RWPE2 (cell line): ENCODE measurements at regions not wholly inside any gene's neighbourhood (a gene's known extent, or its start where the extent isn't known, plus 50 kb on each side); places are given as distances from the start of the nearest gene placed in this dataset.
"Not testable (repeated sequence)": the region's sequence is repeated elsewhere in the genome, so short reads cannot be mapped to it uniquely, and the experiment has no call there.

Source experiments
- ATAC-seq: fragments of 200-7000 bp; cut with Tn5 transposase; 3 replicates; pipeline ENCODE4 v1.9.1; 2021; ENCODE audit warnings: low read depth
- DNase-seq: peaks from one replicate; pipeline ENCODE4 v3.0.0-alpha.2; 2020; ENCODE audit warnings: low spot score
- H3K27ac ChIP-seq: fragments of 450-650 bp; 2 replicates; pipeline ENCODE4 v1.5.1; 2017; ENCODE audit warnings: mild to moderate bottlenecking; ENCODE audit not compliant: poor library complexity, severe bottlenecking
- H3K27me3 ChIP-seq: fragments of 250-450 bp; sonication (Bioruptor Pico); 2 replicates; pipeline ENCODE4 v1.5.1; 2021; ENCODE audit warnings: mild to moderate bottlenecking, moderate library complexity; ENCODE audit not compliant: insufficient read depth, poor library complexity, severe bottlenecking
- H3K36me3 ChIP-seq: fragments of 250-450 bp; sonication (Bioruptor Pico); 2 replicates; pipeline ENCODE4 v1.5.1; 2020; ENCODE audit warnings: low read depth, mild to moderate bottlenecking, moderate library complexity
- H3K4me1 ChIP-seq: fragments of 250-450 bp; sonication (Bioruptor Pico); 2 replicates; pipeline ENCODE4 v1.5.1; 2021; ENCODE audit warnings: mild to moderate bottlenecking, moderate library complexity; ENCODE audit not compliant: insufficient read depth, poor library complexity, severe bottlenecking
- H3K4me3 ChIP-seq: fragments of 250-450 bp; sonication (Bioruptor Pico); 2 replicates; pipeline ENCODE4 v1.5.1; 2021; ENCODE audit warnings: mild to moderate bottlenecking, moderate library complexity; ENCODE audit not compliant: severe bottlenecking
- H3K9me3 ChIP-seq: fragments of 250-450 bp; sonication (Bioruptor Pico); 2 replicates; pipeline ENCODE4 v1.5.1; 2021; ENCODE audit warnings: mild to moderate bottlenecking, moderate library complexity; ENCODE audit not compliant: severe bottlenecking
- TF ChIP-seq, protein P1 (sequence below): fragments of 450-650 bp; IDR thresholded peaks from one replicate; pipeline ENCODE4 v1.5.1; 2017; ENCODE audit warnings: mild to moderate bottlenecking, moderate library complexity; ENCODE audit not compliant: poor library complexity, severe bottlenecking

DNA sequence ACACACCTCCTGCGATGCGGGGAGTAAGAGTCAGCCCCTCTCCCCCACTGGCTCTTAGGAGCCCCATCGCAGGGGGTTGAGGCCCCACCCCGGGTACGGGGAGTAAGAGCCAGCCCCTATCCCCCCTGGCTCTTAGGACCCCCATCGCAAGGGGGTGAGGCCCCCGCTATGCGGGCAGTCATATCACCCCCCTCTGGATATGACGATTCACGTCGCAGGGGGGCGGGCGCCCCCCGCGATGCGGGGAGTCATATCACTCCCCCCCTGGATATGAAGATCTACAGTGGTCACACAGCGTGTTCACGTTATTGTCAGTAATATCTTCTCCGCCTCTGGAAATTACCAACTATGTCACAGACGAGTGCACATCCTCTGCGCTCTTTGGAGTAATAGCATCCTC, 61.1 kb downstream of the DEFB131A start:
- DNase-seq, H3K27ac ChIP-seq, H3K36me3 ChIP-seq, ATAC-seq, H3K27me3 ChIP-seq, H3K4me3 ChIP-seq, H3K9me3 ChIP-seq, H3K4me1 ChIP-seq: not testable (repeated sequence)

DNA sequence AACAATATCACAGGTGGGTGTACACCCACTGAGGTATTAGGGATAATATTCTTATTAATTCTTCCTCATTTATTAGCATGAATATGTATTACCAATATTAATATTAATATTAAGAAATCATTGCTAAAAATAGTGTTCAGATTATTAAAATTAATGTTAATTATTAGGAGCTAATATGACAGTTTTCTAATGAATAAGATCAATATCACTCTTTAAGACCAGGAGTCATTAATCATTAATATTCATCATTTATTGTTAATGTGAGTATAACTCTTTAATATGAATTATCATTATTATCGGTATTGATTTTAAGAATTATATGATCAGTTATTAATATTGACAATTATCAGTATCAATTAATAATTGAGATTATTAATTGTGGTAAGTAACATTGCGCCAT, 62.5 kb downstream of the DEFB131A start:
- not testable (repeated sequence) for H3K4me3 ChIP-seq, DNase-seq, H3K27me3 ChIP-seq, H3K9me3 ChIP-seq, H3K36me3 ChIP-seq, H3K4me1 ChIP-seq, H3K27ac ChIP-seq, ATAC-seq

DNA sequence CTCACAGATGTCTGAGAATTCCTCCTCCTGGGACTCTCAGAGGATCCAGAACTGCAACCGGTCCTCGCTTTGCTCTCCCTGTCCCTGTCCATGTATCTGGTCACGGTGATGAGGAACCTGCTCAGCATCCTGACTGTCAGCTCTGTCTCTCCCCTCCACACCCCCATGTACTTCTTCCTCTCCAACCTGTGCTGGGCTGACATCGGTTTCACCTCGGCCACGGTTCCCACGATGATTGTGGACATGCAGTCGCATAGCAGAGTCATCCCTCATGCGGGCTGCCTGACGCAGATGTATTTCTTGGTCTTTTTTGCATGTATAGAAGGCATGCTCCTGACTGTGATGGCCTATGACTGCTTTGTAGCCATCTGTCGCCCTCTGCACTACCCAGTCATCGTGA, 68.7 kb downstream of the DEFB131A start:
- DNase-seq, H3K9me3 ChIP-seq, H3K36me3 ChIP-seq, H3K27me3 ChIP-seq, ATAC-seq, H3K4me1 ChIP-seq, H3K27ac ChIP-seq, H3K4me3 ChIP-seq: not testable (repeated sequence)

DNA sequence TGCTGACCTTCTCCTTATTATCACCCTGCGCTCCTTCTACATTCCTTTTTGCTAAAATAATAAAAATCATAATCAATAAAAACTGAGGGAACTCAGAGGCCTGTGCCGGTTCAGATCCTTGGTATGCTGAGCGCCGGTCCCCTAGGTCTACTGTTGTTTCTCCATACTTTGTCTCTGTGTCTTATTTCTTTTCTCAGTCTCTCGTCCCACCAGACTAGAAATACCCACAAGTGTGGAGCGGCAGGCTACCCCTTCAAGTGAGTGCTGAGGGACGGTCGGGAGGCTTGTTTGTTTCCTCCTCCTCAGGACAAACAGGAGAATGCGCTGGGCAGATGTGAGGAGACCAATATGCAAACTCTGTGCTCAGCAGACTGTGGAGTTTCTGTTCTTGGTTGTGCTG, 75.4 kb downstream of the DEFB131A start:
- not testable (repeated sequence) for H3K27me3 ChIP-seq, ATAC-seq, H3K27ac ChIP-seq, H3K9me3 ChIP-seq, H3K36me3 ChIP-seq, H3K4me3 ChIP-seq, DNase-seq, H3K4me1 ChIP-seq

DNA sequence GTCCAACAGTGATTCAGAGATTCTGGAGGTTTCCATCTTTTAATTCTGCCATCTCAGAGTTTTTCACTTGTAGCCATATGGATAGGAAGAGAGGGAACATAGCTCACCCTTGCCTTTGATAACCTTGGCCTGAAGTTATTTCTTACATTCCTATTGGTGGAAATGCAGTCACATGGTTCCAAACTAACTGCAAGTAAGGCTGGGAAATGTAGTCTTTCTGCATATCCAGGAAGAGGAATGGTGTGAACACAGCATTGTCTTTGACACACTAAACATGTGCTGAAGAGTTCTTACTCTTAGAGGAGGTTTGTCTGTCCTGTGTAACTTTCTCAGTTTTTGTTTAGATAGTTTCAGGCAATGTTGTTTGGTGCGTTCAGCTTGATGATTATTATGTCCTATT, 78.7 kb downstream of the DEFB131A start:
- not testable (repeated sequence) for DNase-seq, H3K27ac ChIP-seq, H3K36me3 ChIP-seq, H3K9me3 ChIP-seq, H3K4me3 ChIP-seq, H3K27me3 ChIP-seq, ATAC-seq, H3K4me1 ChIP-seq

DNA sequence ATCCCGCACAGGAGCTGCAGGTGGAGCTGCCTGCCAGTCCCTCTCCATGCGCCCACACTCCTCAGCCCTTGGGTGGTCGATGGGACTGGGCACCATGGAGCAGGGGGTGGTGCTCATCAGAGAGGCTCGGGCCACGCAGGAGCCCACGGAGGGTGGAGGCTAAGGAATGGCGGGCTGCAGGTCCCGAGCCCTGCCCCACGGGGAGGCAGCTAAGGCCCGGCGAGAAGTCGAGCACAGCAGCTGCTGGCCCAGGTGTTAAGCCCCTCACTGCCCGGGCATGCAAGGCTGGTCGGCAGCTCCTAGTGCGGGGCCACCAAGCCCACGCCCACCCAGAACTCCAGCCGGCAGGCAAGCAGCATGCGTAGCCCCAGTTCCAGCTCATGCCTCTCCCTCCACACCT, 80.2 kb downstream of the DEFB131A start:
- not testable (repeated sequence) for H3K27ac ChIP-seq, H3K27me3 ChIP-seq, DNase-seq, ATAC-seq, H3K36me3 ChIP-seq, H3K4me3 ChIP-seq, H3K9me3 ChIP-seq, H3K4me1 ChIP-seq

DNA sequence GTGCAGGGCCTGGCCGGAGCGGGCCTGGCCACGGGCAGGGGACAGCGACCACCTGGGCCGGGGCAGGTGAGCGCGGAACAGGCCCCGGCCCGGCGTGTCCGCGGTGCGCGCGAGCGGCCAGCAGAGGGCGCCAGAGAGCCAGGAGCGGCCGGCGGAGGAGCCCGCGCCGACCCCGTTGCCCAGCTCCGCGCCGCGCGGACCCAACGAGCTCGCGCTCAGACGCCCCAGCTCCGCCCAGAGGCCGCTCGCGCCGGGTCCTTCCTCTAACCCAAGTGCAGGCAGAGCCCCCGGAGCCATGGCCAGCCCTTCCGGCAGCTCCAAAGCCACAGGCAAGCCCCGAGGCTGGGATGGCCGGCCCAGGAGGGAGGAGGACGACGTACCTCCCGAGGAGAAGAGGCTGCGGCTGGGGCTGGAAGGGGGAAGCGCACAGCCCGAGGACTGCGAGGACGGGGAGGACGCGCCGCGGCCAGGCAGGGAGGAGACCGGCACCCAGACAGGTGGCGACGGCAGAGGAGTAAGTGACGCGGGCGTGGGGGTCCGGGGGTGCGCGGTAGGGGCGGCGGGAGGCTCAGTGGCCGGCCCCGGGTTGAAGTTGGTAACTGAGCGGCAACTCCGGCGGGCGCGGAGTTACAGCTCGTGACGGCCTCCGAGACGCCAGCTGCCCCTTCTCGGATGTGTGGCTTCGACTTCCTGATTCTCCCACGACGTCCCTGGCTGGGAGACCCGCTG, 88.1 kb downstream of the DEFB131A start:
- ATAC-seq, result peak; percentile 66
- TF ChIP-seq, protein P1, sequence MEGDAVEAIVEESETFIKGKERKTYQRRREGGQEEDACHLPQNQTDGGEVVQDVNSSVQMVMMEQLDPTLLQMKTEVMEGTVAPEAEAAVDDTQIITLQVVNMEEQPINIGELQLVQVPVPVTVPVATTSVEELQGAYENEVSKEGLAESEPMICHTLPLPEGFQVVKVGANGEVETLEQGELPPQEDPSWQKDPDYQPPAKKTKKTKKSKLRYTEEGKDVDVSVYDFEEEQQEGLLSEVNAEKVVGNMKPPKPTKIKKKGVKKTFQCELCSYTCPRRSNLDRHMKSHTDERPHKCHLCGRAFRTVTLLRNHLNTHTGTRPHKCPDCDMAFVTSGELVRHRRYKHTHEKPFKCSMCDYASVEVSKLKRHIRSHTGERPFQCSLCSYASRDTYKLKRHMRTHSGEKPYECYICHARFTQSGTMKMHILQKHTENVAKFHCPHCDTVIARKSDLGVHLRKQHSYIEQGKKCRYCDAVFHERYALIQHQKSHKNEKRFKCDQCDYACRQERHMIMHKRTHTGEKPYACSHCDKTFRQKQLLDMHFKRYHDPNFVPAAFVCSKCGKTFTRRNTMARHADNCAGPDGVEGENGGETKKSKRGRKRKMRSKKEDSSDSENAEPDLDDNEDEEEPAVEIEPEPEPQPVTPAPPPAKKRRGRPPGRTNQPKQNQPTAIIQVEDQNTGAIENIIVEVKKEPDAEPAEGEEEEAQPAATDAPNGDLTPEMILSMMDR, result peak; percentile 80
- H3K27ac ChIP-seq, H3K9me3 ChIP-seq, H3K4me1 ChIP-seq, H3K27me3 ChIP-seq, H3K36me3 ChIP-seq: not testable (repeated sequence)
- peak overlapping the region; percentile 35 for H3K4me3 ChIP-seq
- DNase-seq, result peak; percentile 71

DNA sequence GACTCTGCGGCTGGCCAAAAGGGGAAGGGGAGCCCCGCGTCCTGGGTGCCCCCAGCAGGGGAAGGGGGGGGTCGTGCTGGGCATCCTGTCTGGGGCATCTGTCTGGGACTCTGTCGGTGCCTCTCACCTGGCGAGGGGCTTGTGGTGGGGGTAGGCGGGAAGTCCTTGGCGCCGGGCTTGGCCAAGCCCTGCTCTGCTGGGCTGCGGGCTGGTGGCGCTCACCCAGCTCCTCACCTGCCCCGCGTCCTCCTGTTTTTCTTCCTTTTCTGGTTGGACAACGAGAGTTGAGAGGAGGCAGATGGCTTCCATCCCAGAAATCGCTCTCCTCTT, 88.6 kb downstream of the DEFB131A start:
- H3K36me3 ChIP-seq, result not testable (repeated sequence)

DNA sequence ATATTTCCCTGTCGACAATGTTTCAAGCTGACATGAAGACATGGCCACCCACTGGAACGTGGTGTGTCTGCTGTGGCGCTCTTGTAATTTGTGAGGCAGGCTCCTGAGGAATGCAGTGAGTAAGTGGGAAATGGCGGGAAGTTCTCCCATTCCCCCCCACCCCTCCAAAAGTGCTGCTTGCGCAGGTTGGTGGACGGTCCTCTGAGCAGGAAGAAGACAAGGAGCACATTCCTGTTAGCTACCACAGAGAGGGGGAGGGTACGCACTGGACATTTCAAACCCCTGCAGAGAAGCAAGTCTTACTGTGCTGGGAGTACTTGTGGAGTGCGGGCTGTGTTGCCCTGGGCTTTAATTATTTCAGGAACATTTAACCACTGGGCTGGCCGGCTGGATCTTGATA, 92.9 kb downstream of the DEFB131A start:
- not testable (repeated sequence) for H3K9me3 ChIP-seq, DNase-seq, H3K36me3 ChIP-seq, H3K4me3 ChIP-seq, H3K4me1 ChIP-seq, ATAC-seq, H3K27me3 ChIP-seq, H3K27ac ChIP-seq

More for the DNA sequence above, 88.6 kb downstream of the DEFB131A start:
- not testable (repeated sequence) for DNase-seq, H3K4me3 ChIP-seq, H3K27me3 ChIP-seq, H3K4me1 ChIP-seq, ATAC-seq, H3K9me3 ChIP-seq, H3K27ac ChIP-seq

DNA sequence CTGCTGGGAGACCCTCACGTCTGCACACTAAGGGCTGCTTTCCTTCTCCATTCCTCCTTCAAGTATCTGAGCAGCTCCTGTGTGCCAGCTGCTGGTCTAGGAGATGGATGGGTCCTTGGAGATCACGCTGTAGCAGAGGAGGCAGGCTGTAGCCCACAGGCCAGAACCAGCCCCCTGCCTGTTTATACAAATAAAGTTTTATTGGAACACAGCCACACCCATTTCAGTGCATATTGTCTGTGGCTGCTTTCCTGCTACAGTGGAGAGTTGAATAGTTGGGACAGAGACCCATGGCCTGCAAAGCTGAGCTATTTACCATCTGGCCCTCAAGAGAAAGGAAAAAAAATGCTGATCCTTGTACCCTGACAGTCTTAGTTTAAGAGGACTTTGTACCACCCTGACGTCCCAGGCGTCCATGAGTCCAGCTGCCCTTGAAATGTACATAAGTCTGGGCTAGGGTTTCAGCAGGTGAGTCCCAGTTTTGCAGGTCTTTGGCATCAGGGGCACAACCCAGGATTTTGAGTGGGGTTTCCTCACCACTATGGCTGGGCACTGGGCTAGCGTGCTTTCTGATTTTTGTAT, 95.8 kb downstream of the DEFB131A start:
- not testable (repeated sequence) for H3K4me3 ChIP-seq, H3K27me3 ChIP-seq, H3K9me3 ChIP-seq, H3K4me1 ChIP-seq, H3K36me3 ChIP-seq, ATAC-seq, DNase-seq, H3K27ac ChIP-seq

DNA sequence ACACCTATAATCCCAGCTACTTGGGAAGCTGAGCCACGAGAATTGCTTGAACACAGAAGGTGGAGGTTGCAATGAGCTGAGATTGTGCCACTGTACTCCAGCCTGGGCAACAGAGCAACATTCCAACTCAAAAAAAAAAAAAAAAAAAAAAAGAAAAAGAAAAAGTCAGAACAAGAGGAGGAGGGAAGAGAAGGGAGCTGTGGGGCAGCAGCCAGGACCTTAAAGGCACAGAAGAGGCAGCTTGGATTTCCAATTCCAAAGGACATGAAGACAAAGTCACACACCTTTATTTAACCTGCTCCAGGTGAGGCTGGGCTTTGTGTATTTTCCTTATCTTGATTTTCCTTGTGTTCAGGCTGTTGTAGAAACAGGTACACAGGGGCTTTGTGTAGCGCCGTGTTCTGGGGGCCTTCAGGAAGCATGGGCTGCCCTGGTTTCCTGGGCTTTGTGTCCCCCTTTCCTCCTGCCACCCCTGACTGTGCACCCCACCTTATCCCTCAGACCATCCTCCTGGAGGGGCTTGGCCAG, 97.2 kb downstream of the DEFB131A start:
- H3K4me1 ChIP-seq, H3K4me3 ChIP-seq, DNase-seq, H3K27me3 ChIP-seq, H3K27ac ChIP-seq, H3K36me3 ChIP-seq, H3K9me3 ChIP-seq, ATAC-seq: not testable (repeated sequence)
